Upper lobe of right lung (tissue), 1 donor: ENCODE measurements at regions not wholly inside any gene's neighbourhood (a gene's known extent, or its start where the extent isn't known, plus 50 kb on each side); places are given as distances from the start of the nearest gene placed in this dataset.
A peak's percentile ranks its signal among the peaks of the same experiment; 100 is the strongest.

Source experiments
- ATAC-seq: fragments of 200-7000 bp; cut with Tn5 transposase; one replicate; pipeline ENCODE4 v1.9.1; 2020; ENCODE audit warnings: mild to moderate bottlenecking, moderate library complexity
- DNase-seq: peaks from one replicate; pipeline ENCODE4 v3.0.0-alpha.2; 2020
- H3K27ac ChIP-seq: fragments of 200-600 bp; one replicate; pipeline ENCODE4 v1.8.0; 2022
- H3K27me3 ChIP-seq: fragments of 200-600 bp; one replicate; pipeline ENCODE4 v1.8.0; 2022; ENCODE audit warnings: mild to moderate bottlenecking
- H3K36me3 ChIP-seq: fragments of 200-600 bp; one replicate; pipeline ENCODE4 v1.8.0; 2022
- H3K4me1 ChIP-seq: fragments of 200-600 bp; one replicate; pipeline ENCODE4 v1.8.0; 2022
- H3K4me3 ChIP-seq: fragments of 200-600 bp; one replicate; pipeline ENCODE4 v1.8.0; 2022; ENCODE audit warnings: mild to moderate bottlenecking
- H3K9me3 ChIP-seq: fragments of 200-600 bp; one replicate; pipeline ENCODE4 v1.8.0; 2022
- intact Hi-C: fragments of 100-400 bp; cut with DNase I; formaldehyde crosslinking; loops from one replicate; pipeline ENCODE4 v1.11.0; 2022
- TF ChIP-seq, protein P1 (sequence below): fragments of 200-600 bp; IDR thresholded peaks from one replicate; pipeline ENCODE4 v1.8.0; 2022; ENCODE audit warnings: antibody characterized with exemption
- donor health status: DM: no; HTN: yes; CAD: no; lungs with severe emphysema.

DNA sequence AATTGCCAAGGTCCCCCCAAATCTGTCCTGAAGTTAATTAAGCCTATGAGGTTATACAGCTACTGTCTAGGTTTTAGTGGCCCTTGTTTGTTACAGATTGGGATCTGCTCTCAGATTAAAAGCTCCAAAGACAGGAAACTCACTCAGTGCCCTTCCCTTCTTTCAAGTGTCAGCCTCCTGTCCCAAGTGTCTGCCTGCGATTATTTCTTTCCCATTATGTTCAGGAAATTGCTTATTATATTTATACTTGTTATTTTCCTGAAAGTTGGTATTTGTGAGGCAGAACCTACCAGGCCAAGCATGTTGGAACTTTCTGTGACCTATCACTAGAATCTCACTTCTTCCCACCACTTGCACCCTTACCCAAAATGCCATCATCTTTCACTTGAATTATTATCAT lies 173.2 kb downstream of the AREG start:
- no peak overlapping the region for H3K27ac ChIP-seq
- H3K4me1 ChIP-seq, result no peaks in the 10 kb centered on the region
- H3K4me3 ChIP-seq, result no peak overlapping the region
- DNase-seq, result no peak
- no peak for ATAC-seq
- no peaks in the 10 kb centered on the region for H3K27me3 ChIP-seq
- intact Hi-C loops, result no loop called here
- no peaks in the 10 kb centered on the region for H3K9me3 ChIP-seq
- H3K36me3 ChIP-seq, result no peaks in the 10 kb centered on the region
- TF ChIP-seq, protein P1, sequence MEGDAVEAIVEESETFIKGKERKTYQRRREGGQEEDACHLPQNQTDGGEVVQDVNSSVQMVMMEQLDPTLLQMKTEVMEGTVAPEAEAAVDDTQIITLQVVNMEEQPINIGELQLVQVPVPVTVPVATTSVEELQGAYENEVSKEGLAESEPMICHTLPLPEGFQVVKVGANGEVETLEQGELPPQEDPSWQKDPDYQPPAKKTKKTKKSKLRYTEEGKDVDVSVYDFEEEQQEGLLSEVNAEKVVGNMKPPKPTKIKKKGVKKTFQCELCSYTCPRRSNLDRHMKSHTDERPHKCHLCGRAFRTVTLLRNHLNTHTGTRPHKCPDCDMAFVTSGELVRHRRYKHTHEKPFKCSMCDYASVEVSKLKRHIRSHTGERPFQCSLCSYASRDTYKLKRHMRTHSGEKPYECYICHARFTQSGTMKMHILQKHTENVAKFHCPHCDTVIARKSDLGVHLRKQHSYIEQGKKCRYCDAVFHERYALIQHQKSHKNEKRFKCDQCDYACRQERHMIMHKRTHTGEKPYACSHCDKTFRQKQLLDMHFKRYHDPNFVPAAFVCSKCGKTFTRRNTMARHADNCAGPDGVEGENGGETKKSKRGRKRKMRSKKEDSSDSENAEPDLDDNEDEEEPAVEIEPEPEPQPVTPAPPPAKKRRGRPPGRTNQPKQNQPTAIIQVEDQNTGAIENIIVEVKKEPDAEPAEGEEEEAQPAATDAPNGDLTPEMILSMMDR, result no peak

DNA sequence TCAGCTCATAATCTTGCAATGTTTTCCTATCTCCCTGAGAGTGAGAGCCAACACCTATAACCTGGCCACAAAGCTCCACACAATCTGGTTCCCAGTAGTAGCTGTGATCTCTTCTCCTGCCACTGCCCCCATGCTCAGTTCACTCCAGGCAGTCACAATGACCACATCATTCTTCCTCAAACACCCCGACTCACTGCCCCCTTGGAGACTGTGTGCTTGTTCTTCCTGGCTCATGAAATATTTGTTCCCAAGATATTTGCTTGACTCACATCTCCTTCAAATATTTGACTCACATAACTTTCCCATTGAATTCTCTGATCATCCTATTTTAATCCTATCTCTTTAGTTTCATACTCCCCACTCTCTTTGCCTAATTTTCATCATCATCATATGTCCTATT lies 173.7 kb downstream of the AREG start:
- Histone ChIP-seq H3K27ac (no peak overlapping the region), H3K4me1 (no peaks in the 10 kb centered on the region), H3K4me3 (no peak overlapping the region), H3K9me3 (no peaks in the 10 kb centered on the region), H3K27me3 (no peaks in the 10 kb centered on the region), H3K36me3 (no peaks in the 10 kb centered on the region)
- no peak for DNase-seq
- intact Hi-C loops, result no loop called here
- ATAC-seq, result no peak
- TF ChIP-seq, protein P1, result no peak

DNA sequence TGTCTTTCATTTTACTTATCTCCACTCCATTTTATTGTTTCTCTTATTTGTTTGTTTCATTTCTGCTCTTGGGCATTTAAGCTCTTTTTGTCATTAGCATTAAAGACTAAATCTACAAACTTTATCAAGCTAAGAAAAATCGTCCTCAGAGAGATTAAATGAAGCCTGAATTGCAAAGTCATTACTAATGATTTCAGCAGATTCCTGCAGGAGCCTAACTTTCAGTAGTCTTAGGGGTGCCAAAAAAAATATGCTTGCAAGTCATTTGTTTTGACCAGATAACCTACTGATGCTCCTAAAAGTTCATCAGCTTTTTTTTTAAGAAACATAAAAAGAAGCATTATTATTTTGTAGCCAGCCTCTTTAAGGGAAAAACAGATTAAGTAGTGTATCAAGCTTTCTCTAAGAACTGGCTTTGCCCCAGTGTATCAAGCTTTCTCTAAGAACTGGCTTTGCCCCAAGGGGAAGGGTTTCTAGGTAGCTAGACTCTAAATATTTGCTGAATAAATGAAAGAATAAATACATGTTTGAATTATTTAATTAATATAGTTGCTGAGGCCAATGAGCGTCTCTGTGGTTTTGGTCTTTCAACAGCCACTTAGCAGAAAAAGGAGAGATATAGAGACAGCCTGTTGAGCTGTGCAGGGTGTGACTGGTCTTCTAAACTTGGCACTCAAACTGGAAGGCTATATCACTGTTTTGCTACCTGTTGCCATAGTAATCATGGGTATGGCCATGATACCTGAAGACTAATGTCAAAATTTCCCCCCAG lies 174.2 kb downstream of the BTC start:
- Histone ChIP-seq H3K27me3 (no peaks in the 10 kb centered on the region), H3K27ac (no peak overlapping the region), H3K4me3 (no peak overlapping the region), H3K36me3 (no peaks in the 10 kb centered on the region), H3K9me3 (no peaks in the 10 kb centered on the region), H3K4me1 (peaks cover 3% of the 10 kb centered on the region)
- DNase-seq, result no peak
- peak; percentile 48 for ATAC-seq
- TF ChIP-seq, protein P1, result no peak
- intact Hi-C loops, result no loop called here

DNA sequence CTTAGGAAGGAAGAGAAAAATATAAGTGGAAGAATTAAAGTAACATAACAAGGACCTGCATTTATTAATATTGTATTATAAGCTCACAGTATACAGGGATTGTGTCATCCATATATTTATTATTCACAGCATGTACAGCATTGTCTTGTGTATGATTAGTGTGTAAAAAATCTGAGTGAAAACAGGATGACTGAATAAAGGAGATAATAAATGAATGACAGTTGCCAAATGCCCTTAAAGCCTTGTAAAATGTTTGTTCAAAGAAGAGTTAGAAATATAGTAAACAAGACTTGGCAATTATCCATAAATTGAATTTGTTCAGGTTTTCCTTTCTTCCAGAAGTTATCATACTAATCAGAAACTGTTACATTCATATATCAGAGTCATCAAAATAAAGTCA lies 172.7 kb downstream of the BTC start:
- no peak for DNase-seq
- intact Hi-C loops, result no loop called here

DNA sequence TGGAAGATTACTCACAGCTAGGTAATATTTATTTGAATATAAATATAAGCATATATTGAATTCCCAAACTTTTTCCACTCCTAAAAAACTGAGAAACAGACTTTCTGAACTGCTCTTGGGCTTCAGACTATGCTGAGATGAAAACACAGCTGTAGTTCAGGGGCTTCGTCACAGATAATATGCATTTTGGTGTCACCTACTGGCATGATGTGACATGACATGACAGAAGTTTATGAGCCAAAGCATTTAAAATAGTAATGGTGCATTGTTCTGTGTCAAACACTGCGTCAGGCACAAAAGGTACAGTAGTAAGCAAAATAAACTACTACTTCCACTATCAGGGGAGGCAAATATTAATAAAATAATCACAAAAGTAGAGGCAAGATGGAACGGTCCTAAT lies 171.3 kb downstream of the BTC start:
- peak; percentile 86 for ATAC-seq
- TF ChIP-seq, protein P1, result peak; percentile 46
- H3K9me3 ChIP-seq, result no peaks in the 10 kb centered on the region
- intact Hi-C loops, result no loop called here
- H3K4me3 ChIP-seq, result no peak overlapping the region
- no peak for DNase-seq
- H3K4me1 ChIP-seq, result peaks cover 4% of the 10 kb centered on the region
- H3K36me3 ChIP-seq, result no peaks in the 10 kb centered on the region
- no peaks in the 10 kb centered on the region for H3K27me3 ChIP-seq
- H3K27ac ChIP-seq, result no peak overlapping the region

More for the DNA sequence above, 172.7 kb downstream of the BTC start:
- H3K9me3 ChIP-seq, result no peaks in the 10 kb centered on the region
- no peak overlapping the region for H3K4me3 ChIP-seq
- no peak overlapping the region for H3K27ac ChIP-seq
- no peaks in the 10 kb centered on the region for H3K36me3 ChIP-seq
- no peak for ATAC-seq
- no peaks in the 10 kb centered on the region for H3K27me3 ChIP-seq
- TF ChIP-seq, protein P1, result no peak
- H3K4me1 ChIP-seq, result peaks cover 4% of the 10 kb centered on the region
